Stimulated activated CD8-positive, alpha-beta memory T cell treated with anti-CD3 and anti-CD28 coated beads, Interleukin-4, amount 100 ng/mL, for 24 hours (primary cell): ENCODE measurements at regions not wholly inside any gene's neighbourhood (a gene's known extent, or its start where the extent isn't known, plus 50 kb on each side); places are given as distances from the start of the nearest gene placed in this dataset.
"Not testable (repeated sequence)": the region's sequence is repeated elsewhere in the genome, so short reads cannot be mapped to it uniquely, and the experiment has no call there.

Source experiments
- DNase-seq: peaks from one replicate; pipeline ENCODE4 v3.0.0-alpha.2; 2020; ENCODE audit warnings: low read depth

GRCh38 chr4:101730291-101731117 is 60.0 kb upstream of the BANK1 start:
- DNase-seq, result peak; percentile 23

DNA sequence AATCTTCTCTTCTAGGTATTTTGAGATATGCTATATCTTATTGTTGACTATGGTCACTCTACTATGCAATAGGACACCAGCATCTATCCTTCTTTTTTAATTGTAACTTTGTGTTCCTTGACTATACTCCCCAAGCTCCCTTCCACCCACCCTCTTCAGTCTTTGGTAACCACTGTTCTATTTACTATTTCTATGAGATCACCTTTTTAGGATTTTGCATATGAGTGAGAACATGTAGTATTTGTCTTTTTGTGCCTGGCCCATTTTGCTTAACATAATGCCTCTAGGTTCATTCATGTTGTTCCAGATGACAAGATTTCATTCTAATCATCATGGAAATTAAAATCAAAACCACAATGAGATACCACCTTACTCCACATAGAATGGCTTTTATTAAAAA is 63.3 kb upstream of the BANK1 start:
- DNase-seq, result no peak

- DNase-seq, result no peak
Observed at GRCh38 chr4:101724093-101724492, 66.4 kb upstream of the BANK1 start.

DNA sequence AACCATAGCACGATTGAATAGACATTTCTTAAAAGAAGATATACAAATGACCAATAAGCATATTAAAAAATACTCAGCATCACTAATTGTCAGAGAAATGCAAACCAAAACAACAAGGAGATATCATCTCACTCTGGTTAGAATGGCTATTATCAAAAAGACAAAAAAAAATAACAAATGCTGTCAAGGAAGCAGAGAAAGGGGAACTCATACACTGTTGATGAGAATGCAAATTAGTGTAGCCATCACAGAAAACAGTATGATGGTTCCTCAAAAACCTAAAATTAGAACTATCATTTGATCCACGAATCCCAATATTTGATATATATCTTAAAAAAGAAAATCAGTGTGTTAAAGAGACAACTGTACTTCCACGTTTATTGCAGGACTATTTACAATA is 71.7 kb upstream of the BANK1 start:
- DNase-seq, result no peak

DNA sequence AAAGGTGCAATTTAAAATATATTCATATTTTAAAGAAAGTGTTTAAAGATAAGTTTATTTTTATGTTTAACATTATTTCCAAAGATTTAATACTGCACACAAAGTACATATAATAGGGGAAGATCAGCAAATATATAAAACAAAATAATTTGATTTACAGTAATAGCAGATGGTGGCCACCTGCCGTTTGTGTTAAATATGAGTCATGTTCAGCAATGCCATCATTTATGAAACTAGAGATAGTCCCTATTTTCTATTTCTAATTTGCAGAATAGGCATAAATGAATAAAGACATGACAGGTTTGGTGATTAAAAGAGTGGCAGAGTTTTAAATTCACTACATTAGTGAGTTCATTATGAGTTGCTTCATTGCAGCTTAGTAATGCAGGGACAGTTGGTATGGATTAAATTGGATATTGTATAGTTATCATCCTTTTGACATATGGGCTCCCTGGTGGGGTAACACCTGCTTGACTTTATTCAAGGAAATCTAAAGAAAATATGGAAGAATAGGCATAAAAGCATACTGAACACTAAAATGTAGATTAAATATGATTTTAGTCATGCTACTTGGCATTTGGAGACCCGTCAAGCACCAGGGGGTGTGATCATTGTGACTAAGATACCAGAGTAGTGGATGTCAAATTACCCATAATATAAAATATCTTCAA is 78.8 kb upstream of the BANK1 start:
- DNase-seq, result no peak

DNA sequence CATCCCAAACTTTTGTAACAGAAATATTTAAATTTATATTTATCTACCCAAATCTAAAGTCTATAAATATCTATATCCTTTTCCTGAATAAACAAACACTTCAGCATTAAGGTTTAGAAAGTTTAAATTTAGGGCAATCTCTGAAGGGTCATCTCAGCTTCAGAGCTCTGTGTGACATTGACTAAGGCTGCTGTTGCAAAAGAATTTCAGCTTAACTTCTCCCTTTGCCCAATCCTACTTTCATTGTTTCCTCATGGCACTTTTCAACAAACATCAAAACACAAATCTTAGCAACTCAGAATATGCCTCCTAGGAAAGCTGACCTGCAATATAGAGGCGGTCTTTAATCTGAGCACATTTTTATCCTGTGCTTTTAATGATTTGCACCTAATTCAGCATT is 79.7 kb upstream of the BANK1 start:
- no peak for DNase-seq

DNA sequence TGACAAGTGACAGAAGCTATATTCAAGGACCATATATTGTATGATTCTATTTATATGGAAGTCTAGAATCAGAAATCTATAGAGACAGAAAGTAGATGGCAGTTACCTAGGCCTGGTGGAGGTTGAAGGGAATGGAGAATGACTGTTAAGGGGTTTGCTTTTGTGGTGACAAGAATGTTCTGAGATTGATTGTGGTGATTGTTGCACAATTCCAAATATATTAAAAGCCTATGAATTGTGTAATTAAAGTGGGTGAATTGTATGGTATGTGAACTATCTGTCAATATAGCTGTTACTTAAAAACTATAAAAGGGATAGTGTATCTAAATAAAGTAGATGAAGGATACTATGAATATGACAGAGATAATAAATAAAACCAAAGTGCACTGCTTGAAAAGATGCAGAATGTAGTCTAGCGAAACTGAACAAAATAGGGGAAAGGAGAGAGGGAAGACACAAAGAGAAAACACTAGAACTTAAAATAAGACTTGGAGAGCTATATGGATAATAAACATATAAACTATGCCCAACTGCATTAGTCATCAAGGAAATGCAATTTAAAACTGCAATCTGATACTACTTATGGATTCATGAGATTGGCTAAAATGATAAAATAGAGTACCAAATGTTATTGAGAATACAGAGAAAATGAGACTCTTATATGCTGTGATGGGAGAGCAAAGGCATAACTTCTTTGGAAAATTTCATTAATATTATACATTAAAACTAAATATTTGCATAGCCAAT is 82.1 kb upstream of the BANK1 start:
- DNase-seq, result no peak

DNA sequence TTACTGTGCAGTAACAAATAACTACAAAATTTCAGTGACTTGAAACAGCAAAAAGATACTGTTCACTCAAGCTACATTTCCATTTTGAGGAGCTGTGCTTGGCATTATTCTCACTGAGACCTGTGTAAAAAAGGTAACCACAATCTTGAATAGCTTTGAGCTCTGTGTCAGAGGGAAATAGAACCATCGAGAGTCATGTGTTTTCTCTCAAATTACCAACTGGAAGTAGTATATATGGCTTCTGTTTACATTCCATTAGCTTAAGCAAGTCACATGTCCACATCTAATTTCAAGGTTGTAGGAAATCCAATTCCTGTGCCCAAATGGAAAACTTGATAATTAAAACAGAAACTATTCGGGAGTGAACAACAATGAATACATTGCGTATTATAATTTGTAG is 82.9 kb upstream of the BANK1 start:
- DNase-seq, result no peak

- no peak for DNase-seq
Observed at GRCh38 chr4:101706535-101707057, 83.9 kb upstream of the BANK1 start.

- DNase-seq, result no peak
Observed at GRCh38 chr4:101701551-101701950, 89.0 kb upstream of the BANK1 start.

DNA sequence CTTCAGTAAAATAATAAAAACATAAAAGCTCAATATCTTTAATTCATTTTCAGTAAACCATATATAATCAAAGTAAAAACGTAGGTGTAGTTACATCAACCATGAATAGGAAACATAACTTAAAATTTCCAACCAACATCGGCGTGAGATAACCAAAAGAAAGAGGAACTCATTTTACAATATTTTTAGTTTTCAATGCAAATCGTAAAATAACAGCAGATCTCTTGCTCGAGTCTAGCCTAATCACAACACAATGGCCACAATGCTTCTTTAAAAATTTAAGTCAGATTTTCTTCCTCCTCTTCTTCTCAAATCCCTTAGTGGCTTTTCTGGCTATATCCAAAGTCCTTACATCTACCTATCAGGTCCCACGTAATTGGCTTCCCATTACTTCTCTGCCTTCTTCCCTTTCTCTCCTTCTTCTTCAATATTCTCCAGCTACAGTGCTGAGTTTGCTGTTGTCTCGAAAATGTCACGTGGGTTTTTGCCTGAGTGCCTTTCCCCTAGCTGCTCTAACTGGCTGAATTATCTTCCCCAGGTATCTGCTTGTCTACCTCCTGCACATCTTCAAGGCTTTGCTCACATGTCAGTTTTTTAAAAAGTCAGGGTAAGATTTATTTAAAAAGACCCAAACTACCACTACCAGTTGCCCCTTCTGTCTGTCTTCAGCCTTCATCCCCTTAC is 90.9 kb upstream of the BANK1 start:
- no peak for DNase-seq

- DNase-seq, result no peak
Observed at GRCh38 chr4:101697266-101697665, 93.3 kb upstream of the BANK1 start.

DNA sequence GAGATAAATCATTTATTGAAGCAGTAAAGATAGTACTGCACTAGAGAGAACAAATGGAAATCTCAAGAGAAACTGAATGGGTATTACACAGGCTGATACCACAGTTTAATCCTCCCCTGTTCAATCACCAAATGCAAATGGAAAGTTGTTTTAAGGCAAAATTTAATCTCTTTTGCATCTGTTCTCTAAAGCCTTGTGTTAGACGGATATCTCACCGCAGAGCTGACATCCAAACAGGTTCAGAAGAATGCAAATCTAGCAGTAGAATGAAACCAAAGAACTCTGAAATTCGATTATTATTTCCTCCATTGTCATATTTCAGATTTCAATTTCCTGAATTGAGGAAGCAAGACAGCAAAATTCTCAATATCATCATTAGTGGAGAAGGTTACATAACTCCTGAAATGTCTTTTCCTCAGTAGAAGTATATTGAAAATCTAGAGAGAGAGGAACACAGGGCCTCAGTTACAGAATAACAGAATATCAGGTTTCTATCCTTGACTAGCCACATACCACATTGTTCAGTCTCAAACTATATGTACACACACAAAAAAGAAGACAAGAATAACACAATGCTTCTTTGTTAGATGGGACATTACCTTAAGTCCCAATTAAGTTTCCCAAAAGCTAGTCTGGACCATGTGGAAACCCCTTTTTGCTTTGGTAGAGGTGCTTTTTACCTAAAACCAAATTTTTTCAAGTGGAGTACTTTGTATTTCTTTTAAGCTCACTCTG is 94.1 kb upstream of the BANK1 start:
- DNase-seq, result no peak

DNA sequence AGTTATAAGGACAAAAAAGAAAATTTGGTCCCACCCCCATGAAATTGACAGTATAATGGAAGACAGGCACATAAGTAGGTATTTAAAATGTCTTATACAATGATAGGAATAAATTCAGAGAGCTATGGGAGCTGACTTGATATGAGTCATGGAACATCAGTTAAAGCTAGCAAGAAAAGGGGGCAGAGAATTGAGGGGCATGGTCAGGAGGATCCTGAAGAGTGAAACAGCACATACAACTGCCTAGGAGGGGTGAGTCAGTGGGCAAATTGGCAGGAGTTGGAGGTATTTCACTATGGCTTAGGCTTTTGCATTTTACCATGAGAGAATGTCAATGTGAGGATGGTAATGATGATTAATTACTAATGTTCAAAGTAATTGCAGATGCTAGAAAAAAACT is 95.4 kb upstream of the BANK1 start:
- DNase-seq, result no peak

- DNase-seq, result not testable (repeated sequence)
Observed at GRCh38 chr4:101694403-101694802, 96.1 kb upstream of the BANK1 start.

DNA sequence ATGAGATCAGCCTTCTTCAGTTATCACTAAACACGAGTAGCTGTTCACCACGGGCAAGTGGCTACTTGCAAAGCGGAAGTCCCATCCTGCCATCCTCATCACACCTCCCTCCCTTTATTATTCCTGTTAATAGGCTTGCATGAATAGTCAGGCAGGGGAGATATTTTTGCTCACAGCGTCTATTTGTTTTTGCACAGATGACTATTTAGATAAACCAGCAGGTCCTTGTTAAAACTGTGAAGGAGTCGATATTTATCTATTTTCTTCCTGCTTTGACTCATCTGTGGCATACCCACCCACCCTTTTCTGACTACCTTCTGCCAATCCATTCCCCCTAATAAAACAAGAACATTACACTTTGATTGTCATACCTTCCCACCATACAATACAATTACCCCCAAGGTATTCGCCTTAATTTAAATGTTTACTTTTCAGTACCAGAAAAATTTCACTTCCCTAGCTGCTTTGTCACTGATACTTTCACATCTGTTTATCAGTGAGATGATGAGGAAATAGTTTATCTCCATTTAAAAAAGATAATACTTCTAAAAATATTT is 96.6 kb upstream of the BANK1 start:
- no peak for DNase-seq

- no peak for DNase-seq
Observed at GRCh38 chr4:101689220-101689619, 101.3 kb upstream of the BANK1 start.

- DNase-seq, result no peak
Observed at GRCh38 chr4:101685126-101685525, 105.4 kb upstream of the BANK1 start.

DNA sequence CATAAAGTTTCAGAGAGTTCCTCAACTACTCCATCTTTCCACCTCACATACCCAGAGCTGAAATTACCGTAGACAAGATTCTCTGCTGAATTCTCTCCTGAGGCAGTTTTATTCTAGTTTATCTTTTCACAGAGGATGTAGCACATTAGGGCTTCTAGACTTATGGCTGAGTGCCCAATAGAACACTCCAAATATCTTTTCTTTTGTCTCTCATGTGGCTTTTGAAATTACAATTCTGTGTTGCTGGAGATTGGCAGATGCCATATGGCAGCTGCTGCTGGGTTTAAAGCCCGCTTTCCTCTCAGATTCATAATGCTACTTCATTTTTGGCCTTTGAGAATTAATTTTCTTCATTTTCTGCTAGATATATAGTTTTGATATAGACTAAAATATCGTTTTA is 107.6 kb upstream of the BANK1 start:
- DNase-seq, result no peak

- no peak for DNase-seq
Observed at GRCh38 chr4:101678180-101678579, 112.3 kb upstream of the BANK1 start.

GRCh38 chr4:101670897-101671296 is 119.6 kb upstream of the BANK1 start:
- no peak for DNase-seq
